ENCODE measurements at regions not wholly inside any gene's neighbourhood (a gene's known extent, or its start where the extent isn't known, plus 50 kb on each side); places are given as distances from the start of the nearest gene placed in this dataset.

DNA sequence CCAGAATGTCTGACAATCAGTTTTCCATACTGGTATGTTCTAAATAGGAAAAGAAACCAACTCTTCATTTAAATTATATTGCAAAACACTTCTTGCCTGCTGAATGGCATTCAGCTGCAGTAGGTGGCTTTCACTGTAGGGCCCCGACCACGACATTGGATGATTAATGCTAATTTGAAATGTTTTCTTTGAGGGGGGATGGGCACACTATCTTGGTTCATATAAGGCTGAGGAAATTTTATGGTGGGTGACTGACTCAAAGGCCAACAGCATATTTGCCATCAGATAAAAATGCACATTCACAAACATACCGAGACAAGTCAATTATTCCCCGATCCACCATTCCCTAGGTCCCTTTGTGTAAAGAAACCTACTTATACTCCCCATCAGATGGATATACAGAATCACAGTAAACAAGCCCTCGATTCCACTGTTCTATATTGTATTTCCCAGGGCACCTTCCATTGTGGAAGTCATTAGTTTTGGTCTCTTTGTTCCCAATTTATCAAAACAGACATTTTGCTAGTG lies 464.2 kb upstream of the DAB1 start:
- no peak overlapping the region for H3K4me3 ChIP-seq (ENCODE audit: low read length)

DNA sequence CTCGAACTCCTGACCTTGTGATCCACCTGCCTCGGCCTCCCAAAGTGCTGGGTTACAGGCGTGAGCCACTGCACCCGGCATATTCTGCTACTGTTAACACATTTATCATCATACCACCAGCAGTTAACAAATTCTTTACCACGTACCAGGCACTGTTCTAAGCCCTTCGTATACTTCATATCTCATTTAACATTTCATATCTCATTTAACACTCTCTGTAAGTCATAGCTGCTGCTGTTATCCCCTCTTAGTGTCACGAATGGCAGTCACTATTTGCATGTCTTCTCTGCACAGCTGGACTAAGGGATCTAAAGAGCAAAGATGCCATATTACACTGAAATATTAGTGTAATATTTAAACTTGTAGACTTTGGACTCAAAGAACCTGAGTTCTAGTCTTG lies 462.5 kb upstream of the DAB1 start:
- no peak for DNase-seq (ENCODE audit: low read depth)
- no peak overlapping the region for H3K4me3 ChIP-seq (ENCODE audit: low read length)

More for the DNA sequence above, 464.2 kb upstream of the DAB1 start:
- DNase-seq (ENCODE audit: low read depth), result no peak
- TF ChIP-seq, protein P1, sequence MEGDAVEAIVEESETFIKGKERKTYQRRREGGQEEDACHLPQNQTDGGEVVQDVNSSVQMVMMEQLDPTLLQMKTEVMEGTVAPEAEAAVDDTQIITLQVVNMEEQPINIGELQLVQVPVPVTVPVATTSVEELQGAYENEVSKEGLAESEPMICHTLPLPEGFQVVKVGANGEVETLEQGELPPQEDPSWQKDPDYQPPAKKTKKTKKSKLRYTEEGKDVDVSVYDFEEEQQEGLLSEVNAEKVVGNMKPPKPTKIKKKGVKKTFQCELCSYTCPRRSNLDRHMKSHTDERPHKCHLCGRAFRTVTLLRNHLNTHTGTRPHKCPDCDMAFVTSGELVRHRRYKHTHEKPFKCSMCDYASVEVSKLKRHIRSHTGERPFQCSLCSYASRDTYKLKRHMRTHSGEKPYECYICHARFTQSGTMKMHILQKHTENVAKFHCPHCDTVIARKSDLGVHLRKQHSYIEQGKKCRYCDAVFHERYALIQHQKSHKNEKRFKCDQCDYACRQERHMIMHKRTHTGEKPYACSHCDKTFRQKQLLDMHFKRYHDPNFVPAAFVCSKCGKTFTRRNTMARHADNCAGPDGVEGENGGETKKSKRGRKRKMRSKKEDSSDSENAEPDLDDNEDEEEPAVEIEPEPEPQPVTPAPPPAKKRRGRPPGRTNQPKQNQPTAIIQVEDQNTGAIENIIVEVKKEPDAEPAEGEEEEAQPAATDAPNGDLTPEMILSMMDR (conservative IDR thresholded peaks at IDR 0.05; ENCODE audit: low read length), result no peak

DNA sequence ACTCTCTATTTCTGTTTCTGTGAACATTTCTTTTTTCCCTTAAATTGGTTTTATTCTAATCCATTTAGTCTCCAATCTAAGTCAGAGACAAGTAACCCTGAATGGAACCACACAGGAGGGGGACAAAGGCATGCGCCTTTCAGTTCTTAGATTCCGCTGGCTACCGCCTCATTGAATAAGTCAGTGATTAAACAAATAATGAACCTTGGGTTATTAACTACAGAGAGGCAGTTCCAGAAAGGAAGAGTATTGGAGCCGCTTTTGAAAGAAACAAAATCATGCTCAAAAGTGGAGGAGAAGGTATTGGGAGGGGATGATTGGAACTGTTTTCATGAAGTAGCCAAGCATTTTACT lies 459.8 kb upstream of the DAB1 start:
- DNase-seq (ENCODE audit: low read depth), result no peak
- TF ChIP-seq, protein P1 (conservative IDR thresholded peaks at IDR 0.05; ENCODE audit: low read length), result no peak

More for the DNA sequence above, 462.5 kb upstream of the DAB1 start:
- TF ChIP-seq, protein P1 (conservative IDR thresholded peaks at IDR 0.05; ENCODE audit: low read length), result no peak

DNA sequence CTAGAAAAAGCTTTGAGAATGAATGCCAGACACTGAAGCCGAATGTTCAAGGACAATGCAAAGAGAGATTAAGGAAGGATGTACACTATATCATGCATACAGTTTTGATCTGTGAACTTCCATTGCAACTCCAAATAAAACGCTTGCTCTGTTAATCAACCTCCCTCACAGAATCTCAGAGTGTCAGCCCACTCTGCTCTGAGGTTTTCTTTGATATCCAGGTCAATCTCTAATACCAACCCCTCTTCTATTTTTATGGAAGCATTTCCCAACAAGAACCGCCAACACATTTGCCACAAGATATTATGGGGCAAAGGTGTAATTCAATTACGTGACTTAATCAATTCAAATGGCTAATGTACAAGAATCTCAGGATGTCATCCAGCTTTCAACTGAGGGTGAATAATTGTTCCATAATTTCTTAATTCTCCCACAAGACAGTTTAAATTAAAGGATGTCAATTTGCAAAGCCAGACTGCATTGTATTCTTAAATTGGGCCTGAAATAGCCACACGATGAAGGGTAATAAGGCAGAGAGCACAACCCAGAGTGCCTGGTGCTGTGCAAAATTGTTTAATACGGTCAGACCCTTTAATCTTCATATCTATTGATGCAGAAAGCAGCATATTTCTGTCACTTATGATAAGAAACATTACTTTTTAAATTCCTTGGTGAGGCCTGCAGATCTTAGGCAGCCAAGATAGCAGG lies 459.2 kb upstream of the DAB1 start:
- DNase-seq (ENCODE audit: low read depth), result no peak
- H3K4me3 ChIP-seq (ENCODE audit: low read length), result no peak overlapping the region
- TF ChIP-seq, protein P1 (conservative IDR thresholded peaks at IDR 0.05; ENCODE audit: low read length), result no peak

More for the DNA sequence above, 459.8 kb upstream of the DAB1 start:
- no peak overlapping the region for H3K4me3 ChIP-seq (ENCODE audit: low read length)

DNA sequence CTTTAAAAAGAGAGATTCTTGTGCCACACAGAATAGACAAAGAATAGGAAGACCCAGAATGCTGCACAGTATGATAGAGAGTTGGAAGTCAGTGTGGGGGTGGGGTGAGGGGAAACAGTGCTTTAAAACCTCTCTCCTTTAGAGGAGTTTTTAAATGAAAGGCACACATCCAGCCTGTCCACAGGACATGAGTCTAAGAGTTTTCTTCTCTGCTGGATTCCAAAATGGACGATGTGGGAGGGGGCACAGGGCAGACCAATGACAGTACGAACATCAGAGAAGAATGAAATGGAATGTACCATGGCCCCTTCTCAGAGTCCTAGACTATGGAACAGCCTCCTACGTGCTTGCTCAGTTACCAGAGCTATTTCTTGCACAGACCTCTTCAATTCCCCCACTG lies 458.2 kb upstream of the DAB1 start:
- DNase-seq (ENCODE audit: low read depth), result no peak
- no peak overlapping the region for H3K4me3 ChIP-seq (ENCODE audit: low read length)
- TF ChIP-seq, protein P1 (conservative IDR thresholded peaks at IDR 0.05; ENCODE audit: low read length), result no peak

DNA sequence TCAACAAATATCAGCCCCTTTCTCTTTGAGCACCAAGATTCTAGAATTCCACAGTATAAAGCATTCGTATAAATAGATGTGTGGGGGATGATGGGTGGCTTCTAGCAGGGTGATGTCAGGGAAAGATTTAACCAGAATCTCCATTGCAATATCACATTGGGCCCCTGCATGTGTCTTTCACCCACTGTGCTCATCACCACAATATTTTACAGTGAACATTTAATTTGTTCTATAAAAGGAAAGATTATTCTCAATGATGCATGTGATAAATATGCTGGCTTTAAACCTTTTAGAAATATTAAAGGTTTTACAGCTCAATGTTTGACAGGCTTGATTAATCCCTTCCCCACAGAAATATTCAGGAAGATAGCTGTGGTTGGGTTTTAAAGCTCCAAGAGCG lies 457.8 kb upstream of the DAB1 start:
- no peak overlapping the region for H3K4me3 ChIP-seq (ENCODE audit: low read length)
- TF ChIP-seq, protein P1 (conservative IDR thresholded peaks at IDR 0.05; ENCODE audit: low read length), result no peak
- no peak for DNase-seq (ENCODE audit: low read depth)

DNA sequence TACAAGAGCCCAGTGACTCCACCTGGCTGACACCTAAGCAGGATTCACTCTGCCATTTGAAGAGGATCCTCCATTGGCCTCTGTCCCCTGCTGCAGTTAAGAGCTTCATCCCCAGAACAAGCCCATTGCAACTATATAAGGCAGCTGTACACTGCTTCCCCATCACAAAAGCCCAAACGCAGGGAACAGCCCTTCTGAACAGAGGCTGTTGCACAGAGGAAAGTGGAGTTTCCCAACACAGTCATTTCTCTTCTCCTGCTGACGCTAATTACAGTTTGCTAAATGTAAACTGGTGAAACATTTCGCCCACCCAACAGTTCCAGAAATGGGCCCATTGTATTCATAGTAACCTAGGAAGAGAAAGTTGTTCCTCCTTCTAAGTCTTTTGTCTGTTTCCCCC lies 455.8 kb upstream of the DAB1 start:
- H3K4me3 ChIP-seq (ENCODE audit: low read length), result no peak overlapping the region
- TF ChIP-seq, protein P1 (conservative IDR thresholded peaks at IDR 0.05; ENCODE audit: low read length), result no peak
- no peak for DNase-seq (ENCODE audit: low read depth)
